H1 (cell line): ENCODE measurements at regions not wholly inside any gene's neighbourhood (a gene's known extent, or its start where the extent isn't known, plus 50 kb on each side); places are given as distances from the start of the nearest gene placed in this dataset.

ENCODE experiments used
- CTCF ChIA-PET: fragments of 300-600 bp; sonication (Branson Sonifier 250); formaldehyde crosslinking; loops from one replicate; lab custom pipeline; 2021; ENCODE audit not compliant: partially characterized antibody; lab: Charles Lee
- POLR2A ChIA-PET: fragments of 300-600 bp; sonication (Branson Sonifier 250); formaldehyde crosslinking; loops from one replicate; lab custom pipeline; 2021; ENCODE audit warnings: inconsistent platforms; ENCODE audit not compliant: partially characterized antibody; lab: Charles Lee
- DNase-seq, 2 experiments: peaks; one replicate each; pipeline versions ENCODE4 v3.0.0 to v3.0.0-alpha.2; 2010 to 2022; ENCODE audit warnings: low spot score in 2 of 2, low read depth in 1 of 2, mixed read lengths in 1 of 2
- FAIRE-seq: peaks from 2 replicates; lab custom pipeline; 2011; peaks lifted over from hg19 to GRCh38; lab: Jason Lieb, UNC
- H2AFZ ChIP-seq: 2 replicates; pipeline ENCODE4 v1.8.1; 2012; ENCODE audit warnings: low read length, inconsistent platforms
- H2AK5ac ChIP-seq: 2 replicates; pipeline ENCODE4 v1.6.1; 2013; ENCODE audit warnings: low read depth, low read length
- H2BK120ac ChIP-seq: replicated peaks from 2 replicates; pipeline ENCODE3; 2013; ENCODE audit warnings: low read depth, low read length, inconsistent platforms
- H2BK12ac ChIP-seq: 2 replicates; pipeline ENCODE4 v1.6.1; 2013; ENCODE audit warnings: low read depth, low read length
- H2BK15ac ChIP-seq: 2 replicates; pipeline ENCODE4 v1.6.1; 2013; ENCODE audit warnings: low read length
- H2BK20ac ChIP-seq: 2 replicates; pipeline ENCODE4 v1.6.1; 2013; ENCODE audit warnings: low read length
- H2BK5ac ChIP-seq: 2 replicates; pipeline ENCODE4 v1.6.1; 2013; ENCODE audit warnings: low read depth, low read length
- H3K14ac ChIP-seq: 2 replicates; pipeline ENCODE4 v1.6.1; 2013; ENCODE audit warnings: inconsistent platforms; ENCODE audit not compliant: insufficient read length
- H3K18ac ChIP-seq: 2 replicates; pipeline ENCODE4 v1.6.1; 2013; ENCODE audit warnings: low read length; ENCODE audit errors: extremely low read depth
- H3K23ac ChIP-seq: 2 replicates; pipeline ENCODE4 v1.6.1; 2013; ENCODE audit warnings: inconsistent platforms; ENCODE audit not compliant: insufficient read length
- H3K23me2 ChIP-seq: 2 replicates; pipeline ENCODE4 v1.6.1; 2013; ENCODE audit warnings: low read depth, low read length
- H3K27ac ChIP-seq: 2 replicates; pipeline ENCODE4 v1.6.1; 2011; ENCODE audit warnings: low read depth, low read length, inconsistent platforms
- H3K27me3 ChIP-seq, 4 experiments: replicated peaks in 1 of 4; 1 replicate in 1 of 4; 2 replicates in 3 of 4; pipeline versions ENCODE4 v1.6.1 to v1.8.1; 2011 to 2013; ENCODE audit warnings: low read length in 3 of 4, mild to moderate bottlenecking in 3 of 4, inconsistent platforms in 2 of 4, mixed read lengths in 2 of 4, moderate library complexity in 1 of 4; ENCODE audit not compliant: control insufficient read depth in 3 of 4, insufficient read depth in 3 of 4; ENCODE audit errors: extremely low read depth in 1 of 4
- H3K36me3 ChIP-seq, 4 experiments: 2 replicates each; pipeline versions ENCODE4 v1.6.1 to v1.8.1; 2011 to 2013; ENCODE audit warnings: mild to moderate bottlenecking in 4 of 4, low read length in 3 of 4, moderate library complexity in 2 of 4, control low read depth in 1 of 4, inconsistent platforms in 1 of 4; ENCODE audit not compliant: insufficient read depth in 4 of 4, control insufficient read depth in 2 of 4
- H3K4ac ChIP-seq: replicated peaks from 2 replicates; pipeline ENCODE3; 2013; ENCODE audit warnings: low read length, low read depth, mixed read lengths, inconsistent platforms; ENCODE audit not compliant: insufficient read length
- H3K4me1 ChIP-seq, 4 experiments: replicated peaks in 1 of 4; 1 replicate in 1 of 4; 2 replicates in 3 of 4; pipeline versions ENCODE4 v1.6.1 to v1.8.1; 2011 to 2013; ENCODE audit warnings: low read length in 3 of 4, inconsistent platforms in 2 of 4, mixed read lengths in 1 of 4; ENCODE audit not compliant: insufficient read depth in 4 of 4, control insufficient read depth in 3 of 4
- H3K4me2 ChIP-seq, 2 experiments: 2 replicates each; pipeline versions ENCODE4 v1.6.1 to v1.8.1; 2011 to 2013; ENCODE audit warnings: low read depth in 2 of 2, low read length in 2 of 2, control low read depth in 1 of 2, inconsistent platforms in 1 of 2, mild to moderate bottlenecking in 1 of 2; ENCODE audit not compliant: insufficient read depth in 1 of 2
- H3K4me3 ChIP-seq, 4 experiments: fragments of 200-600, 300-600 bp in 1 of 4; sonication (generic), shearing (Covaris generic), sonication (Bioruptor Twin) in 1 of 4; 2 replicates each; pipeline versions ENCODE4 v1.5.1 to v1.8.1; 2011 to 2016; ENCODE audit warnings: low read length in 4 of 4, low read depth in 3 of 4, control low read depth in 2 of 4, inconsistent platforms in 2 of 4, mild to moderate bottlenecking in 2 of 4, mixed read lengths in 1 of 4, moderate library complexity in 1 of 4; ENCODE audit not compliant: insufficient read depth in 2 of 4; ENCODE audit errors: extremely low read depth in 1 of 4
- H3K56ac ChIP-seq: replicated peaks from 2 replicates; pipeline ENCODE3; 2013; ENCODE audit warnings: low read depth, mild to moderate bottlenecking, mixed read lengths, low read length, inconsistent platforms; ENCODE audit not compliant: insufficient read length
- H3K79me1 ChIP-seq: 2 replicates; pipeline ENCODE4 v1.6.1; 2013; ENCODE audit warnings: low read depth, low read length, control low read depth
- H3K79me2 ChIP-seq, 2 experiments: 2 replicates each; pipeline versions ENCODE4 v1.6.1 to v1.8.1; 2012 to 2013; ENCODE audit warnings: low read length in 2 of 2, mild to moderate bottlenecking in 2 of 2, inconsistent platforms in 1 of 2; ENCODE audit not compliant: insufficient read depth in 2 of 2, control insufficient read depth in 1 of 2
- H3K9ac ChIP-seq, 4 experiments: replicated peaks in 1 of 4; 1 replicate in 1 of 4; 2 replicates in 3 of 4; pipeline versions ENCODE4 v1.6.1 to v1.8.1; 2011 to 2013; ENCODE audit warnings: low read depth in 3 of 4, low read length in 3 of 4, control low read depth in 2 of 4, mild to moderate bottlenecking in 2 of 4, moderate library complexity in 2 of 4, inconsistent platforms in 1 of 4; ENCODE audit errors: extremely low read depth in 1 of 4
- H3K9me3 ChIP-seq, 2 experiments: 2 replicates each; pipeline versions ENCODE4 v1.6.1 to v1.8.1; 2012 to 2013; ENCODE audit warnings: mild to moderate bottlenecking in 2 of 2, moderate library complexity in 2 of 2, control low read depth in 1 of 2, inconsistent platforms in 1 of 2, low read depth in 1 of 2, low read length in 1 of 2, mixed read lengths in 1 of 2; ENCODE audit not compliant: insufficient read depth in 2 of 2
- H4K20me1 ChIP-seq, 2 experiments: replicated peaks in 1 of 2; 2 replicates each; pipeline versions ENCODE3 to v1.8.1; 2011 to 2013; ENCODE audit warnings: inconsistent platforms in 2 of 2, low read length in 2 of 2, mild to moderate bottlenecking in 1 of 2; ENCODE audit not compliant: insufficient read depth in 2 of 2, control insufficient read depth in 1 of 2
- H4K5ac ChIP-seq: 2 replicates; pipeline ENCODE4 v1.6.1; 2013; ENCODE audit warnings: low read length, low read depth, mixed read lengths, inconsistent platforms; ENCODE audit not compliant: insufficient read length
- H4K8ac ChIP-seq: 2 replicates; pipeline ENCODE4 v1.8.0; 2013; ENCODE audit warnings: mild to moderate bottlenecking, moderate library complexity, low read length, inconsistent platforms; ENCODE audit not compliant: insufficient read depth; ENCODE audit errors: extremely low read depth
- H4K91ac ChIP-seq: replicated peaks from 2 replicates; pipeline ENCODE3; 2013; ENCODE audit warnings: low read length, mixed read lengths, inconsistent platforms; ENCODE audit not compliant: insufficient read length
- ATF3 ChIP-seq: IDR thresholded peaks from 2 replicates; pipeline ENCODE4 v1.6.1; 2011; ENCODE audit warnings: low read depth, mild to moderate bottlenecking, low read length; ENCODE audit not compliant: insufficient read depth
- BACH1 ChIP-seq: IDR thresholded peaks from 2 replicates; pipeline ENCODE4 v1.6.1; 2012; ENCODE audit warnings: low read length, improper control_type of control experiment
- BCL11A ChIP-seq, 2 experiments: IDR thresholded peaks; one replicate each; pipeline ENCODE4 v1.6.1; 2011; ENCODE audit warnings: low read depth in 2 of 2, low read length in 2 of 2, mild to moderate bottlenecking in 2 of 2
- FOSL1 ChIP-seq: IDR thresholded peaks from 2 replicates; pipeline ENCODE4 v1.6.1; 2011; ENCODE audit warnings: mild to moderate bottlenecking, low read depth, low read length, moderate library complexity; ENCODE audit not compliant: insufficient read depth
- MAFK ChIP-seq: IDR thresholded peaks from 2 replicates; pipeline ENCODE4 v1.6.1; 2012; ENCODE audit warnings: low read depth, mild to moderate bottlenecking, improper control_type of control experiment, low read length
- PHF8 ChIP-seq: fragments of 200-600 bp; sonication (generic); conservative IDR thresholded peaks from 2 replicates; pipeline ENCODE4 v1.7.1; 2012; ENCODE audit warnings: low read depth, mild to moderate bottlenecking, inconsistent platforms, low read length, moderate library complexity
- RNF2 ChIP-seq: fragments of 200-900, 300-1000 bp; sonication (generic); IDR thresholded peaks from 2 replicates; pipeline ENCODE4 v1.7.1; 2016; ENCODE audit warnings: borderline replicate concordance, low read depth, mild to moderate bottlenecking, antibody characterized with exemption, low read length; ENCODE audit not compliant: poor library complexity, severe bottlenecking; ENCODE audit errors: missing control alignments
- SIN3A ChIP-seq, 2 experiments: IDR thresholded peaks in 1 of 2; conservative IDR thresholded peaks in 1 of 2; 2 replicates each; pipeline ENCODE4 v1.6.1; 2011 to 2012; ENCODE audit warnings: low read length in 2 of 2, improper control_type of control experiment in 1 of 2, low read depth in 1 of 2, mild to moderate bottlenecking in 1 of 2
- SIRT6 ChIP-seq: IDR thresholded peaks from one replicate; pipeline ENCODE4 v1.7.1; 2012; ENCODE audit warnings: low read length, inconsistent platforms
- SP4 ChIP-seq: IDR thresholded peaks from 2 replicates; pipeline ENCODE4 v1.6.1; 2012; ENCODE audit warnings: low read length, inconsistent platforms
- SUZ12 ChIP-seq: fragments of 200-600 bp; sonication (generic); IDR thresholded peaks from 2 replicates; pipeline ENCODE4 v1.6.1; 2012; ENCODE audit warnings: mild to moderate bottlenecking, inconsistent platforms, low read length, moderate library complexity, mixed read lengths
- TEAD4 ChIP-seq: IDR thresholded peaks from 2 replicates; pipeline ENCODE4 v1.6.1; 2012; ENCODE audit warnings: low read depth, low read length, inconsistent platforms, mixed read lengths
- USF2 ChIP-seq: IDR thresholded peaks from 2 replicates; pipeline ENCODE4 v1.6.1; 2011; ENCODE audit warnings: low read length, improper control_type of control experiment
- WGBS, 2 experiments: shearing (Covaris generic) in 1 of 2; methylation state at CpG; one replicate each; pipeline versions ENCODE4 v1.1.6 to v1.1.7; 2013 to 2015; ENCODE audit warnings: low lambda C conversion rate in 2 of 2, mixed read lengths in 2 of 2, inconsistent platforms in 1 of 2, low coverage in 1 of 2, missing lambda C conversion rate in 1 of 2; ENCODE audit not compliant: insufficient replicate concordance in 2 of 2, insufficient coverage in 1 of 2, insufficient read length in 1 of 2; ENCODE audit errors: extremely low coverage in 1 of 2, missing lambda C conversion rate in 1 of 2; 5-methylcytosine and 5-hydroxymethylcytosine counted together

GRCh38 chr7:142345811-142346210, 88.0 kb upstream of the PRSS58 start:
- H2BK20ac ChIP-seq = no peak overlapping the region
- H2BK120ac ChIP-seq = no peak overlapping the region
- no peaks in the 10 kb centered on the region for H4K20me1 ChIP-seq
- no peak overlapping the region for H3K4me3 ChIP-seq
- no peaks in the 10 kb centered on the region for H3K9me3 ChIP-seq
- H3K27me3 ChIP-seq = no peaks in the 10 kb centered on the region
- H4K91ac ChIP-seq = no peak overlapping the region
- H2AK5ac ChIP-seq = no peak overlapping the region
- no peak overlapping the region for H3K14ac ChIP-seq
- no peaks in the 10 kb centered on the region for H3K36me3 ChIP-seq
- H3K27ac ChIP-seq = no peak overlapping the region
- DNase-seq = no peak
- H3K56ac ChIP-seq = no peak overlapping the region
- WGBS, 2 experiments = 88% methylated on average over 5 of the region's 5 CpGs; no CpG with 5 or more reads in 1 of the 2 experiments
- no peak overlapping the region for H2BK5ac ChIP-seq
- no peak overlapping the region for H2BK15ac ChIP-seq
- H3K9ac ChIP-seq = no peak overlapping the region
- TF ChIP-seq TEAD4 (no peak), SIRT6 (no peak), FOSL1 (no peak), SUZ12 (no peak), BACH1 (no peak), BCL11A (IDR thresholded peaks at IDR 0.05; ENCODE audit: low read depth in 2 of 2, low read length in 2 of 2) (no peak), ATF3 (no peak), RNF2 (no peak), SIN3A (conservative IDR thresholded peaks at IDR 0.05 in 1 of 2, IDR thresholded peaks at IDR 0.05 in 1 of 2; ENCODE audit: low read depth in 1 of 2, low read length in 2 of 2) (no peak), MAFK (no peak), USF2 (no peak), SP4 (no peak), PHF8 (no peak)
- 0 out of 2 replicates have a peak overlapping the region, but pooled peaks have one; percentile 7 for H2AFZ ChIP-seq
- H3K4me2 ChIP-seq = no peak overlapping the region
- no peaks in the 10 kb centered on the region for H3K23me2 ChIP-seq
- no peaks in the 10 kb centered on the region for H3K4me1 ChIP-seq
- no peak for FAIRE-seq
- no peak overlapping the region for H4K5ac ChIP-seq
- no peaks in the 10 kb centered on the region for H3K79me2 ChIP-seq
- H3K23ac ChIP-seq = no peak overlapping the region
- no peak overlapping the region for H4K8ac ChIP-seq
- H3K4ac ChIP-seq = no peak overlapping the region
- H3K18ac ChIP-seq = no peak overlapping the region
- no peak overlapping the region for H2BK12ac ChIP-seq
- no peaks in the 10 kb centered on the region for H3K79me1 ChIP-seq
- ChIA-PET CTCF (interaction anchor here (0.6 to 6.0 kb wide), 24 partner anchors 10 to 565 kb away, joined by 3 to 42 read pairs (median 4); no protein-coding TSS in a partner anchor), POLR2A (no interaction called here)
